B cell (primary cell): ENCODE measurements at regions not wholly inside any gene's neighbourhood (a gene's known extent, or its start where the extent isn't known, plus 50 kb on each side); places are given as distances from the start of the nearest gene placed in this dataset.

ENCODE experiments used
- ATAC-seq: fragments of 200-7000 bp; cut with Tn5 transposase; one replicate; pipeline ENCODE4 v1.10.0; 2021; ENCODE audit warnings: low read depth, mild to moderate bottlenecking, moderate number of reproducible peaks, moderate library complexity
- CTCF ChIA-PET: fragments of 350-600 bp; sonication (Branson Sonifier 250); formaldehyde crosslinking; loops from one replicate; lab custom pipeline; 2021; ENCODE audit warnings: antibody characterized with exemption, inconsistent platforms; lab: Charles Lee
- POLR2A ChIA-PET: fragments of 350-600 bp; sonication (Branson Sonifier 250); formaldehyde crosslinking; loops from one replicate; lab custom pipeline; 2021; ENCODE audit warnings: antibody characterized with exemption; lab: Charles Lee
- DNase-seq: peaks from one replicate; pipeline ENCODE4 v3.0.0; 2013
- H2AFZ ChIP-seq: 2 replicates; pipeline ENCODE4 v1.6.1; 2012; ENCODE audit warnings: mild to moderate bottlenecking, low read depth, low read length; ENCODE audit not compliant: insufficient read depth, poor library complexity, severe bottlenecking
- H3K27ac ChIP-seq, 2 donors: 1 replicate in 1 of 2; 2 replicates in 1 of 2; pipeline ENCODE4 v1.5.1; 2012 to 2013; ENCODE audit warnings: low read length in 2 of 2, mild to moderate bottlenecking in 2 of 2, moderate library complexity in 1 of 2
- H3K27me3 ChIP-seq, 4 experiments: fragments of 200-600 bp in 1 of 4; sonication (generic) in 1 of 4; replicated peaks in 1 of 4; 1 replicate in 2 of 4; 2 replicates in 2 of 4; pipeline versions ENCODE4 v1.6.1 to v1.7.0; 2013 to 2016; ENCODE audit warnings: low read length in 3 of 4, mild to moderate bottlenecking in 2 of 4, mixed read lengths in 1 of 4, moderate library complexity in 1 of 4; ENCODE audit not compliant: insufficient read depth in 4 of 4, control insufficient read depth in 3 of 4; ENCODE audit errors: control extremely low read depth in 1 of 4
- H3K36me3 ChIP-seq, 2 experiments: replicated peaks in 1 of 2; 1 replicate in 1 of 2; 2 replicates in 1 of 2; pipeline versions ENCODE4 v1.6.1 to v1.7.1; 2013; ENCODE audit warnings: low read length in 1 of 2; ENCODE audit not compliant: insufficient read depth in 2 of 2, control insufficient read depth in 1 of 2; ENCODE audit errors: control extremely low read depth in 1 of 2, extremely low read depth in 1 of 2
- H3K4me1 ChIP-seq, 2 donors: fragments of 200-600 bp in 1 of 2; sonication (generic) in 1 of 2; 1 replicate in 1 of 2; 2 replicates in 1 of 2; pipeline versions ENCODE4 v1.5.1 to v1.6.1; 2013 to 2017; ENCODE audit warnings: low read length in 2 of 2; ENCODE audit not compliant: control insufficient read depth in 2 of 2, insufficient read depth in 2 of 2
- H3K4me2 ChIP-seq: replicated peaks from 2 replicates; pipeline ENCODE3; 2012; ENCODE audit warnings: mild to moderate bottlenecking, low read depth, low read length; ENCODE audit not compliant: poor library complexity, severe bottlenecking
- H3K4me3 ChIP-seq, 5 experiments: fragments of 200-600 bp in 1 of 5; sonication (generic) in 1 of 5; 1 replicate in 3 of 5; 2 replicates in 2 of 5; pipeline versions ENCODE4 v1.5.1 to v1.7.0; 2011 to 2016; ENCODE audit warnings: low read length in 4 of 5, mild to moderate bottlenecking in 4 of 5, low read depth in 2 of 5, control low read depth in 1 of 5, moderate library complexity in 1 of 5; ENCODE audit not compliant: insufficient read depth in 1 of 5; ENCODE audit errors: control extremely low read depth in 1 of 5, extremely low read depth in 1 of 5
- H3K79me2 ChIP-seq: fragments of 200-600 bp; sonication (generic); one replicate; pipeline ENCODE4 v1.6.0; 2016; ENCODE audit warnings: low read length; ENCODE audit not compliant: control insufficient read depth, insufficient read depth
- H3K9ac ChIP-seq: fragments of 200-600 bp; sonication (generic); 2 replicates; pipeline ENCODE4 v1.6.1; 2017; ENCODE audit warnings: mild to moderate bottlenecking, low read length, moderate library complexity
- H3K9me3 ChIP-seq, 3 donors: one replicate each; pipeline versions ENCODE4 v1.6.1 to v1.7.1; 2013; ENCODE audit warnings: low read length in 2 of 3; ENCODE audit not compliant: control insufficient read depth in 2 of 3, insufficient read depth in 1 of 3; ENCODE audit errors: control extremely low read depth in 1 of 3
- H4K20me1 ChIP-seq: 2 replicates; pipeline ENCODE4 v1.6.0; 2012; ENCODE audit warnings: mild to moderate bottlenecking, low read length; ENCODE audit not compliant: insufficient read depth, control insufficient read depth, poor library complexity, severe bottlenecking
- H3K27ac Mint-ChIP-seq: one replicate; pipeline ENCODE4 v1.8.0; 2021; ENCODE audit warnings: mixed read lengths
- H3K27me3 Mint-ChIP-seq: one replicate; pipeline ENCODE4 v1.8.0; 2021; ENCODE audit warnings: mixed read lengths
- H3K4me1 Mint-ChIP-seq: one replicate; pipeline ENCODE4 v1.8.0; 2021; ENCODE audit warnings: mixed read lengths
- H3K4me3 Mint-ChIP-seq: one replicate; pipeline ENCODE4 v1.8.0; 2021; ENCODE audit warnings: mixed read lengths
- H3K9me3 Mint-ChIP-seq: one replicate; pipeline ENCODE4 v1.8.0; 2022; ENCODE audit warnings: mixed read lengths; ENCODE audit not compliant: insufficient read depth
- CTCF ChIP-seq: fragments of 200-600 bp; IDR thresholded peaks from one replicate; pipeline ENCODE4 v1.8.0; 2022; ENCODE audit warnings: antibody characterized with exemption, mild to moderate bottlenecking
- EZH2 ChIP-seq: IDR thresholded peaks from 2 replicates; pipeline ENCODE4 v1.6.1; 2012; ENCODE audit warnings: borderline replicate concordance, low read depth, mild to moderate bottlenecking, moderate library complexity, low read length; ENCODE audit not compliant: insufficient read depth, poor library complexity, severe bottlenecking
- WGBS: methylation state at CpG from one replicate; pipeline ENCODE4 v1.1.5; 2013; ENCODE audit warnings: missing lambda C conversion rate; ENCODE audit not compliant: insufficient coverage; 5-methylcytosine and 5-hydroxymethylcytosine counted together
- intact Hi-C: fragments of 100-400 bp; cut with micrococcal nuclease; formaldehyde crosslinking; loops from one replicate; pipeline ENCODE4 v1.10.0; 2022

GRCh38 chr11:24351179-24351578 lies 145.7 kb upstream of the LUZP2 start:
- no CpG with 5 or more reads among the region's 2 CpGs for WGBS

GRCh38 chr11:24356501-24356900 lies 140.4 kb upstream of the LUZP2 start:
- ATAC-seq (no peak), DNase-seq (no peak)
- CTCF ChIA-PET: no interaction called here
- Histone ChIP-seq H3K4me1 (no peaks in the 10 kb centered on the region), H3K27me3 (no peaks in the 10 kb centered on the region), H3K36me3 (no peaks in the 10 kb centered on the region), H3K4me3 (no peak overlapping the region), H3K9ac (no peak overlapping the region), H3K9me3 (no peaks in the 10 kb centered on the region), H3K4me2 (no peak overlapping the region), H3K79me2 (no peaks in the 10 kb centered on the region), H4K20me1 (no peaks in the 10 kb centered on the region), H3K27ac (no peak overlapping the region), H2AFZ (no peak overlapping the region)
- POLR2A ChIA-PET: no interaction called here
- WGBS: 86% methylated on average over 3 of the region's 3 CpGs
- Mint-ChIP-seq H3K4me1 (no peaks in the 10 kb centered on the region), H3K4me3 (no peak overlapping the region), H3K27ac (no peak overlapping the region), H3K9me3 (peaks cover 3% of the 10 kb centered on the region), H3K27me3 (no peaks in the 10 kb centered on the region)
- intact Hi-C loops: no loop called here
- no peak for TF ChIP-seq CTCF
- TF ChIP-seq EZH2: no peak

More at GRCh38 chr11:24351179-24351578, 145.7 kb upstream of the LUZP2 start:
- H3K9me3 Mint-ChIP-seq: no peaks in the 10 kb centered on the region
- intact Hi-C loops: no loop called here
- TF ChIP-seq CTCF (no peak), EZH2 (no peak)
- H3K27ac Mint-ChIP-seq: no peak overlapping the region
- Histone ChIP-seq H4K20me1 (no peaks in the 10 kb centered on the region), H3K27ac (no peak overlapping the region), H3K36me3 (no peaks in the 10 kb centered on the region), H3K4me2 (no peak overlapping the region), H3K9ac (no peak overlapping the region), H3K4me3 (no peak overlapping the region), H3K9me3 (no peaks in the 10 kb centered on the region), H3K4me1 (no peaks in the 10 kb centered on the region), H3K79me2 (no peaks in the 10 kb centered on the region), H2AFZ (no peak overlapping the region), H3K27me3 (no peaks in the 10 kb centered on the region)
- no peak for DNase-seq
- ChIA-PET CTCF (no interaction called here), POLR2A (no interaction called here)
- no peak overlapping the region for H3K4me3 Mint-ChIP-seq
- no peaks in the 10 kb centered on the region for H3K27me3 Mint-ChIP-seq
- H3K4me1 Mint-ChIP-seq: no peaks in the 10 kb centered on the region
- ATAC-seq: no peak
